Mesenchymal stem cell (in vitro differentiated cells and primary cell): ENCODE measurements at regions not wholly inside any gene's neighbourhood (a gene's known extent, or its start where the extent isn't known, plus 50 kb on each side); places are given as distances from the start of the nearest gene placed in this dataset.
A peak's percentile ranks its signal among the peaks of the same experiment; 100 is the strongest.

Source experiments
- DNase-seq: peaks from one replicate; pipeline ENCODE4 v3.0.0-alpha.2; 2013
- H2AFZ ChIP-seq: one replicate; pipeline ENCODE4 v1.6.1; 2013; ENCODE audit warnings: low read depth, mild to moderate bottlenecking, control low read depth, inconsistent platforms, low read length, moderate library complexity
- H2AK5ac ChIP-seq: 2 replicates; pipeline ENCODE4 v1.6.1; 2013; ENCODE audit warnings: low read length, moderate library complexity, mild to moderate bottlenecking, inconsistent platforms; ENCODE audit not compliant: severe bottlenecking
- H2BK120ac ChIP-seq: one replicate; pipeline ENCODE4 v1.6.1; 2013; ENCODE audit warnings: low read depth, mild to moderate bottlenecking, inconsistent platforms, low read length, moderate library complexity
- H2BK12ac ChIP-seq, 2 experiments: one replicate each; pipeline ENCODE4 v1.6.1; 2013; ENCODE audit warnings: inconsistent platforms in 2 of 2, low read length in 2 of 2, mild to moderate bottlenecking in 2 of 2, moderate library complexity in 2 of 2, control low read depth in 1 of 2
- H2BK15ac ChIP-seq: one replicate; pipeline ENCODE4 v1.6.1; 2013; ENCODE audit warnings: mild to moderate bottlenecking, low read depth, inconsistent platforms; ENCODE audit not compliant: poor library complexity, severe bottlenecking
- H2BK5ac ChIP-seq: 2 replicates; pipeline ENCODE4 v1.6.1; 2013; ENCODE audit warnings: low read depth, mild to moderate bottlenecking, low read length, control low read depth, inconsistent platforms; ENCODE audit not compliant: poor library complexity, severe bottlenecking
- H3K14ac ChIP-seq, 2 experiments: one replicate each; pipeline ENCODE4 v1.6.1; 2013; ENCODE audit warnings: inconsistent platforms in 2 of 2, low read length in 2 of 2, control low read depth in 1 of 2, mild to moderate bottlenecking in 1 of 2, moderate library complexity in 1 of 2
- H3K18ac ChIP-seq, 2 experiments: one replicate each; pipeline ENCODE4 v1.6.1; 2013; ENCODE audit warnings: inconsistent platforms in 2 of 2, low read length in 2 of 2, control low read depth in 1 of 2, low read depth in 1 of 2, mild to moderate bottlenecking in 1 of 2
- H3K23ac ChIP-seq, 2 experiments: one replicate each; pipeline ENCODE4 v1.6.1; 2013; ENCODE audit warnings: inconsistent platforms in 2 of 2, low read length in 2 of 2, mild to moderate bottlenecking in 2 of 2, moderate library complexity in 2 of 2, control low read depth in 1 of 2
- H3K27ac ChIP-seq: 2 replicates; pipeline ENCODE4 v1.5.1; 2013; ENCODE audit warnings: mild to moderate bottlenecking, moderate library complexity, low read length, control low read depth, inconsistent platforms; ENCODE audit not compliant: poor library complexity, severe bottlenecking
- H3K27me3 ChIP-seq, 2 experiments: 2 replicates each; pipeline versions ENCODE4 v1.6.1 to v1.7.0; 2013; ENCODE audit warnings: low read length in 2 of 2, mild to moderate bottlenecking in 2 of 2, moderate library complexity in 2 of 2, control low read depth in 1 of 2, inconsistent platforms in 1 of 2; ENCODE audit not compliant: control insufficient read depth in 1 of 2, insufficient read depth in 1 of 2
- H3K36me3 ChIP-seq, 2 experiments: 2 replicates each; pipeline versions ENCODE4 v1.6.1 to v1.7.0; 2013; ENCODE audit warnings: low read length in 2 of 2, control low read depth in 1 of 2, inconsistent platforms in 1 of 2, low read depth in 1 of 2, mild to moderate bottlenecking in 1 of 2; ENCODE audit not compliant: insufficient read depth in 2 of 2, control insufficient read depth in 1 of 2
- H3K4ac ChIP-seq, 2 experiments: one replicate each; pipeline ENCODE4 v1.6.1; 2013; ENCODE audit warnings: inconsistent platforms in 2 of 2, low read length in 2 of 2, mild to moderate bottlenecking in 2 of 2, moderate library complexity in 2 of 2, control low read depth in 1 of 2, low read depth in 1 of 2
- H3K4me1 ChIP-seq: 2 replicates; pipeline ENCODE4 v1.6.1; 2013; ENCODE audit warnings: low read depth, low read length, control low read depth; ENCODE audit not compliant: control insufficient read depth, insufficient read depth
- H3K4me2 ChIP-seq: 2 replicates; pipeline ENCODE4 v1.6.1; 2013; ENCODE audit warnings: low read length, mild to moderate bottlenecking, inconsistent platforms; ENCODE audit not compliant: poor library complexity, severe bottlenecking
- H3K4me3 ChIP-seq, 2 experiments: 2 replicates each; pipeline versions ENCODE4 v1.5.1 to v1.7.0; 2013; ENCODE audit warnings: low read length in 2 of 2, mild to moderate bottlenecking in 2 of 2, control low read depth in 1 of 2, low read depth in 1 of 2; ENCODE audit not compliant: insufficient read depth in 1 of 2
- H3K79me1 ChIP-seq: replicated peaks from 2 replicates; pipeline ENCODE4 v1.6.1; 2013; ENCODE audit warnings: mild to moderate bottlenecking, control low read depth, low read length, inconsistent platforms; ENCODE audit not compliant: poor library complexity, severe bottlenecking
- H3K9ac ChIP-seq: 2 replicates; pipeline ENCODE4 v1.7.0; 2013; ENCODE audit warnings: mild to moderate bottlenecking, low read length, moderate library complexity
- H3K9me3 ChIP-seq: 2 replicates; pipeline ENCODE4 v1.7.0; 2013; ENCODE audit warnings: mild to moderate bottlenecking, low read length; ENCODE audit not compliant: control insufficient read depth
- H4K8ac ChIP-seq: one replicate; pipeline ENCODE4 v1.6.1; 2013; ENCODE audit warnings: inconsistent platforms, mild to moderate bottlenecking, low read length, moderate library complexity
- H4K91ac ChIP-seq: one replicate; pipeline ENCODE4 v1.6.1; 2013; ENCODE audit warnings: mild to moderate bottlenecking, low read length, inconsistent platforms
- WGBS: methylation state at CpG from one replicate; pipeline ENCODE4 v1.1.7; 2013; ENCODE audit warnings: mixed read lengths; 5-methylcytosine and 5-hydroxymethylcytosine counted together

DNA sequence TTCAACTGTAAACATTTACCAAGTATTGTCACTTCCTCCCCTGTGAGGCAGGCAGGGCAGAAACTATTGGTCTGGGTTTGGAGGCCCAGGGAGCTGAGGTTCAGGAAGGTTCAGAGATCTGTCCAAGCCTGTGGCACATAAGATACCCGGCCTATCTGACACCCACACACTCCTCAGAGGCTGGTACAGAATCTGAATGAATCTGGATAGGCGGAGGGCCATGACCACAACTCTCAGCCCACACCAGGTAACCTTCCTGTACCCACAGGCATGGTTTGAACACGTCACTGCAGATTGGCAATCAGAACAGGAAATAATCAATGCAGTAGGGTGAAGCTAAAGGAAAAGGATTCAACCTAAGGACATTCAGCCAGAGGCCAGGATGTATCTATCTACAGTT, 92.8 kb upstream of the TMCC3 start:
- DNase-seq: no peak
- Histone ChIP-seq H2BK120ac (no peak overlapping the region), H3K4me1 (no peaks in the 10 kb centered on the region), H3K18ac (no peak overlapping the region), H2BK5ac (no peak overlapping the region), H3K27ac (no peak overlapping the region), H2BK12ac (no peak overlapping the region), H4K91ac (no peak overlapping the region), H3K14ac (peak overlapping the region in 1 of 2 experiments; percentile 53), H3K27me3 (peaks cover 8 to 45% of the 10 kb centered on the region in 2 experiments), H3K4me2 (no peak overlapping the region), H3K4me3 (no peak overlapping the region), H2AK5ac (no peak overlapping the region), H4K8ac (no peak overlapping the region), H3K9me3 (no peaks in the 10 kb centered on the region), H2AFZ (no peak overlapping the region), H3K4ac (no peak overlapping the region), H3K23ac (no peak overlapping the region), H2BK15ac (no peak overlapping the region), H3K9ac (no peak overlapping the region), H3K79me1 (no peaks in the 10 kb centered on the region), H3K36me3 (no peaks in the 10 kb centered on the region)
- 92% methylated on average over 3 of the region's 3 CpGs for WGBS

DNA sequence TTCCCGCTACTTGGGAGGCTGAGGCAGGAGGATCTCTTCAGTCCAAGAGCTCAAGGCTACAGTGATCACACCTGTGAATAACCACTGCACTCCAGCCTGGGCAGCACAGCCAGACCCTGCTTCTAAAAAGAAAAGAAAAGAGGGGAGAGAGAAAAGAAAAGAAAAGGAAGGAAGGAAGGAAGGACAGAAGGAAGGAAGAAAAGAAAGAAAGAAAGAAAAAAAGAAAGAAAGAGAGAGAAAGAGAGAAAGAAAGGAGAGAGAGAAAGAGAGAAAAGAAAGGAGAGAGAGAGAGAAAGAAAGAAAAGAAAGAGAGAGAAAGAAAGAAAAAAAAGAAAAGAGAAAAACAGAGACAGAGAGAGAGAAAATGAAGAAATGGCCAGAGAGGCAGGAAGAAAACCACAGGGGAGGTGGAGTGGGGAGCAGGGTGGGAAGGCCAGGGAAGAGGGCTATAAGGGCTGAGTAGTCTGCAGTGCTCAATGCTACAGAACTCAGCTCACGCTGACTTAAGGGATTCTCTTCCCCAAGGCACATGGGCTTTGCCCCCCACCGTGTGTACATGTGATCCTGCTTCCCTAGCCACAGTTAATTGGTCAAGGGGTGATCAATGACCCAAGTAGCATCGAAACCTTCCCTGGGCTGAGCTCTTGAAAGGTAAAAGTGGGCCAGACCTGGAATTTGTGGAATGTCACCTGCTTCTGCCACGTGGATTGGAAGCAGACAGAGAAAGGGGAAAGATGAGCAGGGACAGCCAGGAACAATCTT, 90.4 kb upstream of the TMCC3 start:
- WGBS: 66% methylated on average over 5 of the region's 5 CpGs
- Histone ChIP-seq H3K18ac (no peak overlapping the region), H3K27ac (no peak overlapping the region), H2AFZ (no peak overlapping the region), H3K79me1 (no peaks in the 10 kb centered on the region), H3K9me3 (no peaks in the 10 kb centered on the region), H2BK5ac (no peak overlapping the region), H3K36me3 (no peaks in the 10 kb centered on the region), H3K27me3 (peaks cover 8 to 39% of the 10 kb centered on the region in 2 experiments), H3K4me1 (no peaks in the 10 kb centered on the region), H3K9ac (no peak overlapping the region), H4K8ac (no peak overlapping the region), H3K4me3 (no peak overlapping the region), H2BK12ac (no peak overlapping the region), H3K23ac (no peak overlapping the region), H2BK120ac (no peak overlapping the region), H3K4ac (no peak overlapping the region), H2AK5ac (no peak overlapping the region), H4K91ac (no peak overlapping the region), H2BK15ac (no peak overlapping the region), H3K14ac (no peak overlapping the region), H3K4me2 (no peak overlapping the region)
- no peak for DNase-seq

DNA sequence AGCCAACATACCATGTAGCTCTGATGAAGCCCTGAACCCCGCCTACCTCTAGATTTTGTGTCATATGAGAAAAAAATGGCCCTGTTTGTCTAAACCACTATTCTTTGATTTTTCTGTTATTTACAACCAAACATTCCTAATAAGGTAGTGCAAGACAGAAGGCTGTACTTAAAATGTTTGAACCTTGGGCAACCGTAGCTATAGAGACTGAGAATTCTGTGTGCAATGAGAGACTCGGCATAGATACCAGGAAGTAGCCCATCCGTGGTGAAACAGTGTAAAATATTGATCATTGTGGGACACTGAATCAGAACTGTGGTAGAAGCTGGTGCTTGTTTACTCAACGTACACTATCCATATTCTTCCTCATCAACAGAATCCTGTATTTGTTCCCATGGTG, 86.5 kb upstream of the TMCC3 start:
- H2BK5ac ChIP-seq: no peak overlapping the region
- H3K27ac ChIP-seq: no peak overlapping the region
- H4K91ac ChIP-seq: no peak overlapping the region
- no peak for DNase-seq
- H2BK15ac ChIP-seq: no peak overlapping the region
- no peak overlapping the region for H3K18ac ChIP-seq
- no peak overlapping the region for H4K8ac ChIP-seq
- H2BK120ac ChIP-seq: no peak overlapping the region
- no peaks in the 10 kb centered on the region for H3K4me1 ChIP-seq
- H3K9me3 ChIP-seq: no peaks in the 10 kb centered on the region
- no peak overlapping the region for H3K4me2 ChIP-seq
- no peak overlapping the region for H3K4me3 ChIP-seq
- H3K36me3 ChIP-seq: no peaks in the 10 kb centered on the region
- no peak overlapping the region for H3K4ac ChIP-seq
- no peak overlapping the region for H2AFZ ChIP-seq
- H3K27me3 ChIP-seq: peaks cover 8 to 36% of the 10 kb centered on the region in 2 experiments
- no peak overlapping the region for H3K9ac ChIP-seq
- no peak overlapping the region for H3K23ac ChIP-seq
- no peak overlapping the region for H2AK5ac ChIP-seq
- no peaks in the 10 kb centered on the region for H3K79me1 ChIP-seq
- H3K14ac ChIP-seq: no peak overlapping the region
- no peak overlapping the region for H2BK12ac ChIP-seq
- 89% methylated on average over 3 of the region's 5 CpGs for WGBS

DNA sequence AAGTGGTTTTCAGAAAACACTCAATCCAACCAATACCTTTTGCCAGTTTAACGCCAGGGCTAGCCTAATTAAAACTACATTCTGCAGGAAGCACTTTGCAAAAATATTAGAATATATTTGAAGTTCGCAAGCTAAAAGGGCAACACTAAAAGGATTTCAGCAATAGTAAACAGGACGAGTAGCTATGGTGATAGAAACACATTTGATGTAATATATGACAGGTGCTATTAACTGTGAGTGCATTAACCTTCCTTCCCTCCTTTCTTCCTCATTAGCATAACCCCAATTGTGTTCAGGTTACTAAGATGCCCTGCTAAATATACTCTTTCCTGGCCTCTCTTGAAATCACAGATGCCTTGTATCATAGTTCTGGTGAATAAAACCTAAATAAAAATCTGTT, 85.6 kb upstream of the TMCC3 start:
- Histone ChIP-seq H4K8ac (no peak overlapping the region), H3K18ac (no peak overlapping the region), H4K91ac (no peak overlapping the region), H2BK120ac (no peak overlapping the region), H3K9ac (no peak overlapping the region), H2AK5ac (no peak overlapping the region), H2BK5ac (no peak overlapping the region), H3K23ac (no peak overlapping the region), H3K27me3 (peaks cover 3 to 28% of the 10 kb centered on the region in 2 experiments), H3K79me1 (no peaks in the 10 kb centered on the region), H3K9me3 (no peaks in the 10 kb centered on the region), H3K4ac (no peak overlapping the region), H3K14ac (no peak overlapping the region), H3K4me2 (no peak overlapping the region), H2BK12ac (no peak overlapping the region), H2AFZ (no peak overlapping the region), H3K4me3 (no peak overlapping the region), H3K27ac (no peak overlapping the region), H2BK15ac (no peak overlapping the region), H3K4me1 (no peaks in the 10 kb centered on the region), H3K36me3 (no peaks in the 10 kb centered on the region)
- WGBS: 78% methylated on average over 1 of the region's 3 CpGs
- no peak for DNase-seq
